Ectodermal cell (in vitro differentiated cells): ENCODE measurements at regions not wholly inside any gene's neighbourhood (a gene's known extent, or its start where the extent isn't known, plus 50 kb on each side); places are given as distances from the start of the nearest gene placed in this dataset.
"Not testable (repeated sequence)": the region's sequence is repeated elsewhere in the genome, so short reads cannot be mapped to it uniquely, and the experiment has no call there.

Experiments
- H3K27ac ChIP-seq: 2 replicates; pipeline ENCODE4 v1.7.0; 2013; ENCODE audit warnings: mild to moderate bottlenecking, low read depth, low read length; ENCODE audit not compliant: insufficient read depth, poor library complexity, severe bottlenecking
- H3K27me3 ChIP-seq: 2 replicates; pipeline ENCODE4 v1.7.0; 2013; ENCODE audit warnings: mild to moderate bottlenecking, low read length; ENCODE audit not compliant: insufficient read depth, control insufficient read depth, poor library complexity, severe bottlenecking
- H3K36me3 ChIP-seq: one replicate; pipeline ENCODE4 v1.7.0; 2013; ENCODE audit warnings: low read length; ENCODE audit not compliant: control insufficient read depth, insufficient read depth
- H3K4me1 ChIP-seq: one replicate; pipeline ENCODE4 v1.7.0; 2013; ENCODE audit warnings: low read length; ENCODE audit not compliant: control insufficient read depth, insufficient read depth
- H3K4me3 ChIP-seq: 2 replicates; pipeline ENCODE4 v1.7.0; 2013; ENCODE audit warnings: low read depth, low read length, control low read depth; ENCODE audit not compliant: insufficient read depth
- H3K9me3 ChIP-seq: 2 replicates; pipeline ENCODE4 v1.7.0; 2013; ENCODE audit warnings: mild to moderate bottlenecking, low read length, moderate library complexity; ENCODE audit not compliant: control insufficient read depth
- WGBS, 2 experiments: methylation state at CpG; one replicate each; pipeline ENCODE4 v1.1.7; 2013; ENCODE audit warnings: missing lambda C conversion rate in 2 of 2; 5-methylcytosine and 5-hydroxymethylcytosine counted together

- H3K27ac ChIP-seq, result no peak overlapping the region
- no peaks in the 10 kb centered on the region for H3K27me3 ChIP-seq
- no peaks in the 10 kb centered on the region for H3K36me3 ChIP-seq
- H3K4me3 ChIP-seq, result no peak overlapping the region
- H3K9me3 ChIP-seq, result no peaks in the 10 kb centered on the region
- 92 to 100% methylated on average over 1 of the region's 1 CpG for WGBS, 2 experiments
- H3K4me1 ChIP-seq, result no peaks in the 10 kb centered on the region
These were observed 812.6 kb upstream of the AMELY start for GRCh38 chrY:7723991-7724632.

- WGBS, 2 experiments, result 94 to 96% methylated on average over 2 of the region's 2 CpGs
These were observed 811.6 kb upstream of the AMELY start for GRCh38 chrY:7723127-7723526.

DNA sequence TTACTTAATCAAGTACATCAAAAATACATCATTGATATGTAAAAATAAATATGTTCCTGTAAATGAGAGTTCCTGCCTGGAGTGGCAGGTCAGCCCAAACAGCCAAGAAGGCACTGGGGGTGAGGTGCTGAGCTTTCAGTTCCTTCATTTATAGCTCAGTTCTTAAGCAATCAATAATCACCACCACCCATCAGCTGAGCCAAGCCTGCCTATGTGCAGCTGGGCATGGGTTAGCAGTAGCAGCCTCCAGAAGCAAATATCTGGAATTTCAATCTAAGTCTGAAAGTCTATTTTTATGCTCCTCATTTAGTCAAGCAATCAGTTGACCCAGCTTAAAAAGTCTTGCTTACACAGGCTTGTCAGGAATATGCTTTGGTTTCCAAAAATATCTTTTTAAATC lies 811.0 kb upstream of the AMELY start:
- no peaks in the 10 kb centered on the region for H3K4me1 ChIP-seq
- no peaks in the 10 kb centered on the region for H3K36me3 ChIP-seq
- H3K27me3 ChIP-seq, result no peaks in the 10 kb centered on the region
- H3K4me3 ChIP-seq, result no peak overlapping the region
- no peak overlapping the region for H3K27ac ChIP-seq
- no peaks in the 10 kb centered on the region for H3K9me3 ChIP-seq

More at GRCh38 chrY:7723127-7723526, 811.6 kb upstream of the AMELY start:
- Histone ChIP-seq H3K4me3 (no peak overlapping the region), H3K27me3 (no peaks in the 10 kb centered on the region), H3K36me3 (no peaks in the 10 kb centered on the region), H3K4me1 (no peaks in the 10 kb centered on the region), H3K27ac (no peak overlapping the region), H3K9me3 (no peaks in the 10 kb centered on the region)

- H3K27me3 ChIP-seq, result no peaks in the 10 kb centered on the region
- no peaks in the 10 kb centered on the region for H3K4me1 ChIP-seq
- H3K27ac ChIP-seq, result no peak overlapping the region
- H3K9me3 ChIP-seq, result no peaks in the 10 kb centered on the region
- no peaks in the 10 kb centered on the region for H3K36me3 ChIP-seq
- WGBS, 2 experiments, result 78 to 90% methylated on average over 1 of the region's 1 CpG
- H3K4me3 ChIP-seq, result no peak overlapping the region
These were observed 809.4 kb upstream of the AMELY start for GRCh38 chrY:7720974-7721373.

DNA sequence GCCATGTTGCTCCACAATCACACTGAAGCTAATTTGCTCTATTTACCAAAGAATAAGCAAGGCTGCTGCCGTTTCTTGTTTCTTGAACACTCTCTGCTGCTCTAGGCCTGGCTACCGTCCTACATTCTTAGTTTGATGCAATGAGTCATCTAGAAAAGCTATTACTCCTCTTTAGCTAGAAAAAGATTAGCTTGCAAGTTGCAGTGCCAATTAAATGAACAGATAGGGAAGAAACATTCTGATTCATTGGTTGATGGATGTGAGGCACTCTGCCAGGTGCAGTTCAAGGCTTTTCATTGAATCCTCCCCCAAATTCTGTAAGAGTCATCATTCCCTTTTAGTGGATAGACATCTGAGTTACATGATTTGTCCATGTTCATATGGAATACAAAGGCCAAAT lies 807.7 kb upstream of the AMELY start:
- WGBS, 2 experiments, result 89 to 98% methylated on average over 2 of the region's 2 CpGs
- Histone ChIP-seq H3K27me3 (no peaks in the 10 kb centered on the region), H3K36me3 (no peaks in the 10 kb centered on the region), H3K4me3 (no peak overlapping the region), H3K9me3 (no peaks in the 10 kb centered on the region), H3K27ac (no peak overlapping the region), H3K4me1 (no peaks in the 10 kb centered on the region)

DNA sequence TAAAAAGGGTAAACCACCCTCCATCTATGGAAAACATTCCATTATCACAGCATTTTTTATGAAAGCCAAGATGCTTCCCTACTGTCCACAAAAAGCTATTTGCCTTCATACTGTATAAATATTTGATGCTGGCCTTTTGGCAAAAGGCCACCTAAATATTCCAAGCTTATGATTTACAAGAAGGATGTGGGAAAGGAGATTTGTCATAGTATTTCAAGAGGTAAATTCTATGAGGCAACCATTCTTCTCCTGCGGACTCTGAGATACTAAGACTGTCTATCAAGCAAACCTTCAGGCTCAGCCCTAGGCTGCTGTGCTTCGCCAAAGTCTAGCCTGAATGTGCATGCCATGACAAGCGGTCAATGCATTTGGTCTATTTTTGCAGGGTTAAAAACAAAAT lies 807.1 kb upstream of the AMELY start:
- H3K27me3 ChIP-seq, result no peaks in the 10 kb centered on the region
- H3K9me3 ChIP-seq, result no peaks in the 10 kb centered on the region
- no peak overlapping the region for H3K27ac ChIP-seq
- WGBS, 2 experiments, result 90 to 93% methylated on average over 3 of the region's 3 CpGs
- no peaks in the 10 kb centered on the region for H3K4me1 ChIP-seq
- no peaks in the 10 kb centered on the region for H3K36me3 ChIP-seq
- no peak overlapping the region for H3K4me3 ChIP-seq

DNA sequence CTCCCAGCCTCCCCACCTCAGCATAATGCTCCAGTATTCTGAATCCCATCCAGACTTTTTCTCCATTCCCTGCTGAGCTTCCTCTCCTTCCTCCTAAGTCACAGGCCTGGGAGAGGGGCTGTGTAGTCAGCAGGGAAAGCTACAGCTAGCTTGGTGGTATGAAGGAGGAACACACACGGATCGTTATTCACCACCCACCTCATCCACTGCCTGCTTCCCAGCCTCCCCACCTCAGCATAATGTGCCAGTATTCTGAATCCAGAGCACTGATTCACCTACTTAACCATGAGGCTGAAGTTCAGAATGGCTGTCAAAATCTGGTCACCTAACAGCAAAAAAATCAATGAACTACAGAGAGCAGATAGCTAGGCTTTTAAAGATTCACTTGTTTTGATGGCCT lies 806.6 kb upstream of the AMELY start:
- WGBS, 2 experiments, result 82 to 100% methylated on average over 2 of the region's 2 CpGs
- Histone ChIP-seq H3K36me3 (no peaks in the 10 kb centered on the region), H3K27me3 (no peaks in the 10 kb centered on the region), H3K4me1 (no peaks in the 10 kb centered on the region), H3K27ac (no peak overlapping the region), H3K9me3 (no peaks in the 10 kb centered on the region), H3K4me3 (no peak overlapping the region)

- 84 to 85% methylated on average over 2 of the region's 2 CpGs for WGBS, 2 experiments
These were observed 802.9 kb upstream of the AMELY start for GRCh38 chrY:7714426-7714825.

GRCh38 chrY:7713738-7714137 lies 802.2 kb upstream of the AMELY start:
- H3K4me1 ChIP-seq, H3K27ac ChIP-seq, H3K4me3 ChIP-seq, H3K9me3 ChIP-seq, H3K36me3 ChIP-seq, H3K27me3 ChIP-seq: not testable (repeated sequence)
- WGBS, 2 experiments, result 92 to 93% methylated on average over 3 of the region's 3 CpGs

More at GRCh38 chrY:7714426-7714825, 802.9 kb upstream of the AMELY start:
- Histone ChIP-seq H3K27me3 (no peaks in the 10 kb centered on the region), H3K9me3 (no peaks in the 10 kb centered on the region), H3K4me3 (no peak overlapping the region), H3K4me1 (no peaks in the 10 kb centered on the region), H3K27ac (no peak overlapping the region), H3K36me3 (no peaks in the 10 kb centered on the region)

GRCh38 chrY:7712289-7712688 lies 800.7 kb upstream of the AMELY start:
- H3K4me3 ChIP-seq, result no peak overlapping the region
- no peaks in the 10 kb centered on the region for H3K36me3 ChIP-seq
- H3K4me1 ChIP-seq, result no peaks in the 10 kb centered on the region
- 100% methylated on average over 1 to 3 of the region's 3 CpGs for WGBS, 2 experiments
- H3K9me3 ChIP-seq, result no peaks in the 10 kb centered on the region
- H3K27ac ChIP-seq, result no peak overlapping the region
- H3K27me3 ChIP-seq, result no peaks in the 10 kb centered on the region
